Prostate gland (tissue), 2 donors: ENCODE measurements at regions not wholly inside any gene's neighbourhood (a gene's known extent, or its start where the extent isn't known, plus 50 kb on each side); places are given as distances from the start of the nearest gene placed in this dataset.

Experiments
- CTCF ChIP-seq, 4 experiments: fragments of 200-600 bp in 2 of 4; fragments of 450-650 bp in 2 of 4; sonication (generic) in 2 of 4; IDR thresholded peaks; 1 replicate in 3 of 4; 2 replicates in 1 of 4; pipeline ENCODE4 v1.5.1; 2016 to 2019; ENCODE audit warnings: antibody characterized with exemption in 4 of 4, mild to moderate bottlenecking in 2 of 4, moderate library complexity in 2 of 4
- POLR2A ChIP-seq: fragments of 450-650 bp; IDR thresholded peaks from one replicate; pipeline ENCODE4 v1.6.1; 2016; ENCODE audit warnings: antibody characterized with exemption, mild to moderate bottlenecking
- POLR2AphosphoS5 ChIP-seq: sonication (generic); formaldehyde crosslinking; IDR thresholded peaks from one replicate; pipeline ENCODE4 v1.6.1; 2017; ENCODE audit warnings: antibody characterized with exemption

DNA sequence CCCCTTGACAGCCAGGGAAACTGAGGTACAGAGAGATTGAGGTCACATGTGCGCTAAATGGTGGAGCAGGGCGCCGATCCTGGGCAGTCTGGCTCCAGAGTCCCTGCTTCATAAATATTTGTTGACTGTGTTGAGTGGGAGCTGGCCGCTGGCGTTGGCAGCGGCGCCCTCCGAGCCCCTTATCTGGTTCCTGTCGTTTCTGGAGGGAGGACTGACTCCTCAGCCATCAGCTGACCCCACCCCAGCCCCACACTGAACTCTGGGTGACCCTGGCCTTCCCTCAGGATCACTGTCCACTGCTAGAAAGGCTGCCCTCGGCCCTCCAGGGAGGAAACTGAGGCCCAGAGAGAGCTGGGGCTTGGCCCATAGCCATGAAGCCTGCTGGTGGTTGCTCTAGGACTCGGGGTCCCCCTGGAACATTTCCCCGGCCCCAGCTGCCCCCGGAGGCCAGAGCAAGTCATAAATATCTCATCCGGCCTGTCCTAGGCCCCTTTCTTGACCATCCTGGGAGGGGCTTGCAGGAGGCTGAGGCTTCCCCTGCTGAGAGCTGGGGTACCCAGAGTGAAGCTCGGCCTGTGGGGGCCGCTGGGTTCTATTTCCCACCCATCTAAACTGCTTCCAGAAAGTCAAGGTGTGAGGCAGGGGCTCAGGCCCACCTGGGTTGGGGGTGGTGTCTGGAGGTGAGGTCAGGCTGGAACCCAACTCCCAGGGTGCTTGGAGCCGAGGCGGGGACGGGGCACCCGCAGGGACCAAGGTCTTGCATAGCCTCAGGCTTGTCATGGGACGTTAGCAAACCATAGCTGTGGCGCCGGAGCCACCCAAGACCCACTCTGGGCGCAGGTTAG is 51.7 kb upstream of the GSE1 start:
- TF ChIP-seq CTCF (IDR thresholded peaks at IDR 0.05) (no peak), POLR2A (no peak), POLR2AphosphoS5 (no peak)
